ENCODE measurements at regions not wholly inside any gene's neighbourhood (a gene's known extent, or its start where the extent isn't known, plus 50 kb on each side); places are given as distances from the start of the nearest gene placed in this dataset.

- TF ChIP-seq GABPA (IDR thresholded peaks at IDR 0.05; ENCODE audit: low read depth), result no peak
- TF ChIP-seq TAF1 (IDR thresholded peaks at IDR 0.05; ENCODE audit: borderline replicate concordance, low read depth, low read length), result no peak
These were observed 247.4 kb upstream of the AR start for GRCh38 chrX:67296395-67296794.
